ENCODE measurements at regions not wholly inside any gene's neighbourhood (a gene's known extent, or its start where the extent isn't known, plus 50 kb on each side); places are given as distances from the start of the nearest gene placed in this dataset.
"Not testable (repeated sequence)": the region's sequence is repeated elsewhere in the genome, so short reads cannot be mapped to it uniquely, and the experiment has no call there.

DNA sequence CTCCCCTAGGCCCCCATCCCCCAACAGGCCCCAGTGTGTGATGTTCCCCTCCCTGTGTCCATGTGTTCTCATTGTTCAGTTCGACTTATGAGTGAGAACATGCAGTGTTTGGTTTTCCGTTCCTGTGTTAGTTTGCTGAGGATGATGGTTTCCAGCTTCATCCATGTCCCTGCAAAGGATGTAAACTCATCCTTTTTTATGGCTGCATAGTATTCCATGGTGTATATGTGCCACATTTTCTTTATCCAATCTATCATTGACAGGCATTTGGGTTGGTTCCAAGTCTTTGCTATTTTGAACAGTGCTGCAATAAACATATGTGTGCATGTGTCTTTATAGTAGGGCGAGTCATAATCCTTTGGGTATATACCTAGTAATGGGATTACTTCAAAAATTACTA lies 295.8 kb upstream of the NUDT12 start:
- TF ChIP-seq, protein P1, sequence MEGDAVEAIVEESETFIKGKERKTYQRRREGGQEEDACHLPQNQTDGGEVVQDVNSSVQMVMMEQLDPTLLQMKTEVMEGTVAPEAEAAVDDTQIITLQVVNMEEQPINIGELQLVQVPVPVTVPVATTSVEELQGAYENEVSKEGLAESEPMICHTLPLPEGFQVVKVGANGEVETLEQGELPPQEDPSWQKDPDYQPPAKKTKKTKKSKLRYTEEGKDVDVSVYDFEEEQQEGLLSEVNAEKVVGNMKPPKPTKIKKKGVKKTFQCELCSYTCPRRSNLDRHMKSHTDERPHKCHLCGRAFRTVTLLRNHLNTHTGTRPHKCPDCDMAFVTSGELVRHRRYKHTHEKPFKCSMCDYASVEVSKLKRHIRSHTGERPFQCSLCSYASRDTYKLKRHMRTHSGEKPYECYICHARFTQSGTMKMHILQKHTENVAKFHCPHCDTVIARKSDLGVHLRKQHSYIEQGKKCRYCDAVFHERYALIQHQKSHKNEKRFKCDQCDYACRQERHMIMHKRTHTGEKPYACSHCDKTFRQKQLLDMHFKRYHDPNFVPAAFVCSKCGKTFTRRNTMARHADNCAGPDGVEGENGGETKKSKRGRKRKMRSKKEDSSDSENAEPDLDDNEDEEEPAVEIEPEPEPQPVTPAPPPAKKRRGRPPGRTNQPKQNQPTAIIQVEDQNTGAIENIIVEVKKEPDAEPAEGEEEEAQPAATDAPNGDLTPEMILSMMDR (conservative IDR thresholded peaks at IDR 0.05; ENCODE audit: low read depth, low read length): not testable (repeated sequence)
- not testable (repeated sequence) for TF ChIP-seq EZH2 (IDR thresholded peaks at IDR 0.05; ENCODE audit: borderline replicate concordance, low read depth, low read length, poor library complexity, severe bottlenecking)

All from A673 (cell line).